Calu3 (cell line): ENCODE measurements at regions not wholly inside any gene's neighbourhood (a gene's known extent, or its start where the extent isn't known, plus 50 kb on each side); places are given as distances from the start of the nearest gene placed in this dataset.
"Not testable (repeated sequence)": the region's sequence is repeated elsewhere in the genome, so short reads cannot be mapped to it uniquely, and the experiment has no call there.

ENCODE experiments used
- BruUV-seq: library from RNA; stranded (reverse); fragments of 400-500 nt; replicated peaks from 2 replicates; lab custom pipeline; 2021; lab: Mats Ljungman, UMichigan
- CTCF ChIA-PET: fragments of 300-600 bp; sonication (Branson Sonifier 250); formaldehyde crosslinking; loops from one replicate; lab custom pipeline; 2022; ENCODE audit warnings: antibody characterized with exemption; lab: Charles Lee
- DNase-seq: peaks from one replicate; pipeline ENCODE4 v3.0.0; 2022
- H3K27ac Mint-ChIP-seq: one replicate; pipeline ENCODE4 v1.8.0; 2022; ENCODE audit warnings: mixed read lengths; ENCODE audit not compliant: unreplicated experiment
- H3K27me3 Mint-ChIP-seq: one replicate; pipeline ENCODE4 v1.8.0; 2022; ENCODE audit warnings: mixed read lengths; ENCODE audit not compliant: unreplicated experiment
- H3K36me3 Mint-ChIP-seq: one replicate; pipeline ENCODE4 v1.8.0; 2022; ENCODE audit warnings: mild to moderate bottlenecking, moderate library complexity, mixed read lengths; ENCODE audit not compliant: insufficient read depth, unreplicated experiment
- H3K4me1 Mint-ChIP-seq: one replicate; pipeline ENCODE4 v1.8.0; 2022; ENCODE audit warnings: mild to moderate bottlenecking, low read depth, mixed read lengths; ENCODE audit not compliant: unreplicated experiment
- H3K4me3 Mint-ChIP-seq: one replicate; pipeline ENCODE4 v1.8.0; 2022; ENCODE audit warnings: mild to moderate bottlenecking, low read depth, moderate library complexity, mixed read lengths; ENCODE audit not compliant: unreplicated experiment
- H3K9me3 Mint-ChIP-seq: one replicate; pipeline ENCODE4 v1.8.0; 2022; ENCODE audit warnings: low read depth, mixed read lengths; ENCODE audit not compliant: unreplicated experiment
- CTCF ChIP-seq: fragments of 200-600 bp; IDR thresholded peaks from one replicate; pipeline ENCODE4 v1.8.0; 2022; ENCODE audit warnings: antibody characterized with exemption; ENCODE audit not compliant: unreplicated experiment
- intact Hi-C: fragments of 100-400 bp; cut with micrococcal nuclease; formaldehyde crosslinking; loops from one replicate; pipeline ENCODE4 v1.10.0; 2022; ENCODE audit not compliant: unreplicated experiment

GRCh38 chr10:118809357-118810220, 54.8 kb upstream of the CACUL1 start:
- CTCF ChIA-PET, result no interaction called here
- H3K27ac Mint-ChIP-seq, result no peak overlapping the region
- H3K4me3 Mint-ChIP-seq, result no peak overlapping the region
- no peaks in the 10 kb centered on the region for H3K9me3 Mint-ChIP-seq
- peaks cover 5% of the 10 kb centered on the region for H3K27me3 Mint-ChIP-seq
- intact Hi-C loops, result no loop called here
- DNase-seq, result no peak
- TF ChIP-seq CTCF, result no peak
- H3K4me1 Mint-ChIP-seq, result no peaks in the 10 kb centered on the region
- H3K36me3 Mint-ChIP-seq, result no peaks in the 10 kb centered on the region
- BruUV-seq, result no TSS peak

- intact Hi-C loops, result no loop called here
Observed at GRCh38 chr10:118810796-118811505, 56.2 kb upstream of the CACUL1 start.

GRCh38 chr10:118811675-118812392, 57.1 kb upstream of the CACUL1 start:
- no peak for DNase-seq
- no peaks in the 10 kb centered on the region for H3K4me1 Mint-ChIP-seq
- H3K36me3 Mint-ChIP-seq, result no peaks in the 10 kb centered on the region
- intact Hi-C loops, result no loop called here
- CTCF ChIA-PET, result no interaction called here
- no peak overlapping the region for H3K27ac Mint-ChIP-seq
- H3K4me3 Mint-ChIP-seq, result no peak overlapping the region
- TF ChIP-seq CTCF, result no peak
- peaks cover 15% of the 10 kb centered on the region for H3K27me3 Mint-ChIP-seq
- no TSS peak for BruUV-seq
- no peaks in the 10 kb centered on the region for H3K9me3 Mint-ChIP-seq

More at GRCh38 chr10:118810796-118811505, 56.2 kb upstream of the CACUL1 start:
- BruUV-seq, result no TSS peak
- Mint-ChIP-seq H3K4me1 (no peaks in the 10 kb centered on the region), H3K27me3 (peaks cover 15% of the 10 kb centered on the region), H3K27ac (no peak overlapping the region), H3K36me3 (no peaks in the 10 kb centered on the region), H3K4me3 (no peak overlapping the region), H3K9me3 (no peaks in the 10 kb centered on the region)
- no peak for DNase-seq
- CTCF ChIA-PET, result no interaction called here
- TF ChIP-seq CTCF, result no peak

GRCh38 chr10:118812393-118812740, 57.6 kb upstream of the CACUL1 start:
- TF ChIP-seq CTCF, result no peak
- no peak overlapping the region for H3K4me3 Mint-ChIP-seq
- CTCF ChIA-PET, result no interaction called here
- peaks cover 15% of the 10 kb centered on the region for H3K27me3 Mint-ChIP-seq
- H3K9me3 Mint-ChIP-seq, result no peaks in the 10 kb centered on the region
- intact Hi-C loops, result no loop called here
- no peaks in the 10 kb centered on the region for H3K4me1 Mint-ChIP-seq
- no peaks in the 10 kb centered on the region for H3K36me3 Mint-ChIP-seq
- H3K27ac Mint-ChIP-seq, result no peak overlapping the region
- no peak for DNase-seq
- BruUV-seq, result no TSS peak

GRCh38 chr10:118813001-118813400, 58.2 kb upstream of the CACUL1 start:
- BruUV-seq, H3K9me3 Mint-ChIP-seq, DNase-seq, H3K4me1 Mint-ChIP-seq, H3K36me3 Mint-ChIP-seq, CTCF ChIA-PET, H3K4me3 Mint-ChIP-seq, H3K27ac Mint-ChIP-seq, intact Hi-C loops: not testable (repeated sequence)
- peaks cover 15% of the 10 kb centered on the region for H3K27me3 Mint-ChIP-seq
